Thoracic aorta (tissue), 2 donors: ENCODE measurements at regions not wholly inside any gene's neighbourhood (a gene's known extent, or its start where the extent isn't known, plus 50 kb on each side); places are given as distances from the start of the nearest gene placed in this dataset.

ENCODE experiments used
- ATAC-seq: fragments of 150-250 bp; one replicate; pipeline ENCODE4 v1.8.0; 2017; ENCODE audit warnings: low read depth; ENCODE audit not compliant: insufficient number of reproducible peaks, low FRiP score
- DNase-seq: peaks from one replicate; pipeline ENCODE4 v3.0.0-alpha.2; 2020; ENCODE audit warnings: low spot score
- H3K27ac ChIP-seq, 2 donors: fragments of 200-600 bp; sonication (generic); 1 replicate in 1 of 2; 2 replicates in 1 of 2; pipeline ENCODE4 v1.5.1; 2016; ENCODE audit warnings: mild to moderate bottlenecking in 2 of 2, moderate library complexity in 2 of 2
- H3K27me3 ChIP-seq: fragments of 200-600 bp; sonication (generic); replicated peaks from 2 replicates; pipeline ENCODE4 v1.6.0; 2016; ENCODE audit warnings: mild to moderate bottlenecking; ENCODE audit not compliant: insufficient read depth
- H3K36me3 ChIP-seq: fragments of 200-600 bp; sonication (generic); one replicate; pipeline ENCODE4 v1.5.1; 2016
- H3K4me1 ChIP-seq, 2 donors: fragments of 200-600 bp; sonication (generic); 1 replicate in 1 of 2; 2 replicates in 1 of 2; pipeline versions ENCODE4 v1.5.1 to v1.6.0; 2016; ENCODE audit warnings: low read depth in 2 of 2, mild to moderate bottlenecking in 1 of 2; ENCODE audit not compliant: control insufficient read depth in 1 of 2
- H3K4me3 ChIP-seq: fragments of 200-600 bp; sonication (generic); 2 replicates; pipeline ENCODE4 v1.5.1; 2016; ENCODE audit warnings: mild to moderate bottlenecking
- H3K9me3 ChIP-seq: fragments of 200-600 bp; sonication (generic); 2 replicates; pipeline ENCODE4 v1.5.1; 2016
- CTCF ChIP-seq: fragments of 200-600 bp; sonication (generic); IDR thresholded peaks from one replicate; pipeline ENCODE4 v1.5.1; 2019; ENCODE audit warnings: antibody characterized with exemption

DNA sequence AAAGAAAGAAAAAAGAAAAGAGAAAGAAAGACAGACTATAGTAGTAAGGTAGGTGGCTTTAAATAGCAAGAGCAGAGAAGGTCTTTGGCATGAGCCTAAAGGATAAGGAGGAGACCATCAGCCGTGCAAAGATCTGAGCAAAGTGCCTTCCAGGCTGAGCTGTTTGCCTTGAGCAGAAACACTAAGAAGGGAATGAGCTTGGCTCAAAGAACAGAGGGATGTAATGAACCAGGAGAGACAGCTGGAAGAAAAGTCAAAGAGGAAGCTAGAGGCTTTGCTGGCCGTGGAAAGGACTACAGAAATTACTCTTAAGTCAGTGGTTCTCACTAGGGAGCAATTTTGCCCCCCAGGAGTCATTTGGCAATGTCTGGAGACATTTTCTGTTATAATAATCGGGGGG, 228.6 kb downstream of the FGFR2 start:
- Histone ChIP-seq H3K4me3 (no peak overlapping the region), H3K27me3 (no peaks in the 10 kb centered on the region), H3K9me3 (no peaks in the 10 kb centered on the region), H3K27ac (no peak overlapping the region), H3K4me1 (no peaks in the 10 kb centered on the region), H3K36me3 (no peaks in the 10 kb centered on the region)
- ATAC-seq (no peak), DNase-seq (no peak)
- no peak for TF ChIP-seq CTCF

- Histone ChIP-seq H3K36me3 (no peaks in the 10 kb centered on the region), H3K27ac (no peak overlapping the region), H3K4me3 (no peak overlapping the region), H3K4me1 (no peaks in the 10 kb centered on the region), H3K9me3 (no peaks in the 10 kb centered on the region), H3K27me3 (no peaks in the 10 kb centered on the region)
- ATAC-seq (no peak), DNase-seq (no peak)
- TF ChIP-seq CTCF = no peak
Observed at GRCh38 chr10:121371836-121372235, 226.4 kb downstream of the FGFR2 start.

DNA sequence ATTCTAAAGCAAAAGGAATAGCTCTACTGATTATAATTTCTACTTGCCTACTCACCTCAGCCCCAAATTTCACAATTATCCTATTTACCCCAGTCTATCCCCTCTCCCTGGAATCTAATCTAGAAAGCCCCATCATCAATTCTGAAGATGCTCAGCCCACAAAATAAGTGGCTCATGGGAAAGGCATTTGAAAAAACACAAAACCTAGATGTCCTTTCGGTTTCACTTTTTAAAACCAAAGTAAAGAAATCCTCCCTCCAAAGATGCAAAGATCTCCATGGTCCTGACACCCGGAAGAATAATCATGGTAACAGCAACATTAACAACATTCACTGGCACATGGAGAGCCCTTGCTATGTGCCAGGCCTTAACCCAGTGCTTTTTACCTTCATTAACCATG, 224.8 kb downstream of the FGFR2 start:
- H3K36me3 ChIP-seq = no peaks in the 10 kb centered on the region
- ATAC-seq (no peak), DNase-seq (no peak)
- H3K4me1 ChIP-seq = no peaks in the 10 kb centered on the region
- TF ChIP-seq CTCF = no peak
- H3K27me3 ChIP-seq = no peaks in the 10 kb centered on the region
- H3K4me3 ChIP-seq = no peak overlapping the region
- no peak overlapping the region for H3K27ac ChIP-seq
- H3K9me3 ChIP-seq = no peaks in the 10 kb centered on the region

DNA sequence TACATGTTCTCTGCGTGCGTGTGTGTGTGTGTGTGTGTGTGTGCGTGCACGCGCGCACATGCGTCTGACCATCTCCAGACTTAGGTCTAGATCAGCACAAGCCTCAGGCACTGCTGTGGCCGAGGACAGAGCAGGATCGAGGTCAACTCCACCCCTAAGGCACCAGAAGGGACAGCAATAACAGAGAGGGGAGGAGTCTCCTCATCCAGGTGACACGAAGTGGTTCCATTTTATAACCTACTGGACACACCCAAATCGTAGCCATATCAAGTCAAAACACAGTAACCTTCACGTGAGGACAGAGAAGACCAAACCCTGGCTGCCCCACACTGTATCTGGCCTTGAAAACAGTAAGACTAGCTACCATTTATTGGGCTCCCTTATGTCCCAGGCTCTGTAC, 224.1 kb downstream of the FGFR2 start:
- Histone ChIP-seq H3K36me3 (no peaks in the 10 kb centered on the region), H3K9me3 (no peaks in the 10 kb centered on the region), H3K4me3 (no peak overlapping the region), H3K27ac (no peak overlapping the region), H3K27me3 (no peaks in the 10 kb centered on the region), H3K4me1 (no peaks in the 10 kb centered on the region)
- DNase-seq (no peak), ATAC-seq (no peak)
- no peak for TF ChIP-seq CTCF

GRCh38 chr10:121375172-121375571, 223.1 kb downstream of the FGFR2 start:
- ATAC-seq (no peak), DNase-seq (no peak)
- H3K27ac ChIP-seq = no peak overlapping the region
- no peaks in the 10 kb centered on the region for H3K36me3 ChIP-seq
- no peaks in the 10 kb centered on the region for H3K4me1 ChIP-seq
- no peaks in the 10 kb centered on the region for H3K27me3 ChIP-seq
- no peak overlapping the region for H3K4me3 ChIP-seq
- no peak for TF ChIP-seq CTCF
- no peaks in the 10 kb centered on the region for H3K9me3 ChIP-seq
